ENCODE measurements at regions not wholly inside any gene's neighbourhood (a gene's known extent, or its start where the extent isn't known, plus 50 kb on each side); places are given as distances from the start of the nearest gene placed in this dataset.

DNA sequence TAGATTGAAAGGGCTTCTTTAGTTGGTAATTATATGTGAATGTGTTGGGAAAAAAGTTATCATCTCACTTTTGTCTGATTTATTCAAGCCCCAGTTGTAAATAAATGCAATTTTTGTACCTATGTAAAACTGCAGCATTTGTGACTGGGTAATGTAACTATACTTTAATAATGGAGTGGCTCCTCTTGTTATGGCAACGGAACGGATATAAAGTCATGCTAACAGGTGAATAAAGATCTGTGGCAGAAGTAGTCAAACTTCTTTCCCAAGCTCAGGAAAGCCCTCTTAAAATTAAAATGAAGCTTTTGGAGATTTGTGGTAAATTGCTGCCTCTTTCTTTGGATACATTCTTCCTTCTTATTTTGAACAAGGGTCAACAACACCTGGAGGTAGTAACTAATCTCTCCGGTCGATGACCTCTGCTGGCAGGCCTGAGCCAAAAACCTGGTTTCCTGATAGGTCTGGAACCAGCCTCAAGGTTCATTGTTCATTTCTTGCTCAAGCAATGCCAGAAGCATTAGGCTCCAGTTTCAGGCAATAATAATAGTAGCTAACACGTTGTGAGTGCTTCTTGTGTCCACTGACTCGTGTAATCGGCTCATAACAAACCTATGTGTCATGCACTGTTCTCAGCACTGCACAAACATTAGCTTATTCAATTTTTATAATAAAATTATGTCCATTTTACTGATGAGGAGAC lies 313.4 kb upstream of the DACH1 start:
- H2AFZ ChIP-seq (ENCODE audit: control insufficient read depth, low read depth, low read length), result no peak overlapping the region
- in situ Hi-C loops (cut with MboI) (no loop called here), intact Hi-C loops (cut with micrococcal nuclease; ENCODE audit: unreplicated experiment) (no loop called here)
- no peak overlapping the region for H3K27ac ChIP-seq (ENCODE audit: control insufficient read depth, insufficient read depth)
- ChIA-PET SMC1A (ENCODE audit: uncharacterized antibody, unreplicated experiment) (no interaction called here), CTCF (no interaction called here), RAD21 (ENCODE audit: unreplicated experiment) (no interaction called here), POLR2A (no interaction called here)
- H3K4me2 ChIP-seq (ENCODE audit: control insufficient read depth, insufficient read depth), result no peak overlapping the region
- no peaks in the 10 kb centered on the region for H3K9me3 ChIP-seq (replicated peaks; ENCODE audit: control insufficient read depth, insufficient read depth, low read length)
- ATAC-seq, result no peak
- H3K27me3 ChIP-seq (replicated peaks in 1 of 2; ENCODE audit: control insufficient read depth in 2 of 2, insufficient read depth in 2 of 2, low read length in 1 of 2), result no peaks in the 10 kb centered on the region
- no peak for DNase-seq (ENCODE audit: low read depth, low spot score)
- H3K79me2 ChIP-seq (ENCODE audit: control insufficient read depth, insufficient read depth, low read length), result no peaks in the 10 kb centered on the region
- 61% methylated on average over 7 of the region's 7 CpGs for WGBS (ENCODE audit: insufficient coverage, insufficient replicate concordance, low lambda C conversion rate, missing lambda C conversion rate)
- H3K9ac ChIP-seq (ENCODE audit: control insufficient read depth, insufficient read depth, low read length), result no peak overlapping the region
- TF ChIP-seq RELA (IDR thresholded peaks at IDR 0.05; ENCODE audit: borderline replicate concordance, partially characterized antibody) (no peak), TCF3 (IDR thresholded peaks at IDR 0.05; ENCODE audit: borderline replicate concordance, insufficient read depth, low read depth, low read length) (no peak), BACH1 (IDR thresholded peaks at IDR 0.05; ENCODE audit: borderline replicate concordance) (no peak)
- TF ChIP-seq, protein P1, sequence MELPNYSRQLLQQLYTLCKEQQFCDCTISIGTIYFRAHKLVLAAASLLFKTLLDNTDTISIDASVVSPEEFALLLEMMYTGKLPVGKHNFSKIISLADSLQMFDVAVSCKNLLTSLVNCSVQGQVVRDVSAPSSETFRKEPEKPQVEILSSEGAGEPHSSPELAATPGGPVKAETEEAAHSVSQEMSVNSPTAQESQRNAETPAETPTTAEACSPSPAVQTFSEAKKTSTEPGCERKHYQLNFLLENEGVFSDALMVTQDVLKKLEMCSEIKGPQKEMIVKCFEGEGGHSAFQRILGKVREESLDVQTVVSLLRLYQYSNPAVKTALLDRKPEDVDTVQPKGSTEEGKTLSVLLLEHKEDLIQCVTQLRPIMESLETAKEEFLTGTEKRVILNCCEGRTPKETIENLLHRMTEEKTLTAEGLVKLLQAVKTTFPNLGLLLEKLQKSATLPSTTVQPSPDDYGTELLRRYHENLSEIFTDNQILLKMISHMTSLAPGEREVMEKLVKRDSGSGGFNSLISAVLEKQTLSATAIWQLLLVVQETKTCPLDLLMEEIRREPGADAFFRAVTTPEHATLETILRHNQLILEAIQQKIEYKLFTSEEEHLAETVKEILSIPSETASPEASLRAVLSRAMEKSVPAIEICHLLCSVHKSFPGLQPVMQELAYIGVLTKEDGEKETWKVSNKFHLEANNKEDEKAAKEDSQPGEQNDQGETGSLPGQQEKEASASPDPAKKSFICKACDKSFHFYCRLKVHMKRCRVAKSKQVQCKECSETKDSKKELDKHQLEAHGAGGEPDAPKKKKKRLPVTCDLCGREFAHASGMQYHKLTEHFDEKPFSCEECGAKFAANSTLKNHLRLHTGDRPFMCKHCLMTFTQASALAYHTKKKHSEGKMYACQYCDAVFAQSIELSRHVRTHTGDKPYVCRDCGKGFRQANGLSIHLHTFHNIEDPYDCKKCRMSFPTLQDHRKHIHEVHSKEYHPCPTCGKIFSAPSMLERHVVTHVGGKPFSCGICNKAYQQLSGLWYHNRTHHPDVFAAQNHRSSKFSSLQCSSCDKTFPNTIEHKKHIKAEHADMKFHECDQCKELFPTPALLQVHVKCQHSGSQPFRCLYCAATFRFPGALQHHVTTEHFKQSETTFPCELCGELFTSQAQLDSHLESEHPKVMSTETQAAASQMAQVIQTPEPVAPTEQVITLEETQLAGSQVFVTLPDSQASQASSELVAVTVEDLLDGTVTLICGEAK (IDR thresholded peaks at IDR 0.05; ENCODE audit: borderline replicate concordance), result no peak
- BruUV-seq (replicated peaks), result no TSS peak
- no peaks in the 10 kb centered on the region for H3K36me3 ChIP-seq (ENCODE audit: control insufficient read depth in 2 of 2, insufficient read depth in 2 of 2, low read length in 1 of 2)
- no peak overlapping the region for H3K4me3 ChIP-seq
- no peak for FAIRE-seq
- no peaks in the 10 kb centered on the region for H3K4me1 ChIP-seq (ENCODE audit: control insufficient read depth, insufficient read depth, low read length)
- no peaks in the 10 kb centered on the region for H4K20me1 ChIP-seq (ENCODE audit: control insufficient read depth, insufficient read depth)
